ENCODE measurements at regions not wholly inside any gene's neighbourhood (a gene's known extent, or its start where the extent isn't known, plus 50 kb on each side); places are given as distances from the start of the nearest gene placed in this dataset.

- TF ChIP-seq CTCF (IDR thresholded peaks at IDR 0.05) (no peak), POLR2A (IDR thresholded peaks at IDR 0.05) (no peak)
Measured at GRCh38 chr12:76653342-76653741, 93.8 kb upstream of the OSBPL8 start.
